HUES64 (cell line): ENCODE measurements at regions not wholly inside any gene's neighbourhood (a gene's known extent, or its start where the extent isn't known, plus 50 kb on each side); places are given as distances from the start of the nearest gene placed in this dataset.

ENCODE experiments used
- H3K27ac ChIP-seq: 2 replicates; pipeline ENCODE4 v1.7.0; 2013; ENCODE audit warnings: low read depth, low read length, inconsistent platforms
- H3K27me3 ChIP-seq: 2 replicates; pipeline ENCODE4 v1.6.1; 2013; ENCODE audit warnings: mild to moderate bottlenecking, low read length; ENCODE audit not compliant: insufficient read depth
- H3K36me3 ChIP-seq: 2 replicates; pipeline ENCODE4 v1.6.1; 2013; ENCODE audit warnings: mild to moderate bottlenecking, low read length; ENCODE audit not compliant: insufficient read depth
- H3K4me1 ChIP-seq: 2 replicates; pipeline ENCODE4 v1.6.1; 2013; ENCODE audit warnings: mild to moderate bottlenecking, low read length, moderate library complexity; ENCODE audit not compliant: insufficient read depth
- H3K4me3 ChIP-seq: 2 replicates; pipeline ENCODE4 v1.5.1; 2013; ENCODE audit warnings: mild to moderate bottlenecking, low read length, moderate library complexity
- H3K9ac ChIP-seq: 2 replicates; pipeline ENCODE4 v1.6.1; 2013; ENCODE audit warnings: mild to moderate bottlenecking, low read depth, low read length
- H3K9me3 ChIP-seq: 2 replicates; pipeline ENCODE4 v1.6.1; 2013; ENCODE audit warnings: low read depth, low read length; ENCODE audit not compliant: insufficient read depth
- WGBS: fragments of 150-250, 120-280 bp; methylation state at CpG from one replicate; pipeline ENCODE4 v1.1.7; 2013; ENCODE audit warnings: missing lambda C conversion rate; 5-methylcytosine and 5-hydroxymethylcytosine counted together

DNA sequence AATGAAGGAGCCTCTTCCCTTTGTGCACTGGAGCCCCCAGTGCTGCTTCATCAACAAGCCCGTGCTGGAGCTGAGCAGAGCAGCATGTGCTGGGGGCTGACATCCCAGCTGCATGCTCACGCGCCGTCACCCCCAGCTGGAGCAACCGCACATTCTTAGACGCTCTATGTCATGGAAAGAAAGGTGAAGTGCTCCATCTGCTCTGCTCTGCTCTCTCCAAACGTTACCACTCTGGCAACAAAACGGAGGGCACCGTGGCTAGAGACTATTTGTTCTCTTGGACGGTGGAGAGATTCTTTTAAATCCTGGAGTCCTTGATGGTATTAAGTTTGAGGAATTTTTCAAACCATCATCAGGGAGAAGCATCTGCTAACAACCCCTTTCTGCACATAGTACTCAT, 208.4 kb downstream of the C12orf75 start:
- H3K27me3 ChIP-seq = no peaks in the 10 kb centered on the region
- H3K27ac ChIP-seq = no peak overlapping the region
- no peaks in the 10 kb centered on the region for H3K36me3 ChIP-seq
- peaks cover 17% of the 10 kb centered on the region for H3K9me3 ChIP-seq
- no peaks in the 10 kb centered on the region for H3K4me1 ChIP-seq
- no peak overlapping the region for H3K9ac ChIP-seq
- H3K4me3 ChIP-seq = no peak overlapping the region
- 95% methylated on average over 10 of the region's 10 CpGs for WGBS

DNA sequence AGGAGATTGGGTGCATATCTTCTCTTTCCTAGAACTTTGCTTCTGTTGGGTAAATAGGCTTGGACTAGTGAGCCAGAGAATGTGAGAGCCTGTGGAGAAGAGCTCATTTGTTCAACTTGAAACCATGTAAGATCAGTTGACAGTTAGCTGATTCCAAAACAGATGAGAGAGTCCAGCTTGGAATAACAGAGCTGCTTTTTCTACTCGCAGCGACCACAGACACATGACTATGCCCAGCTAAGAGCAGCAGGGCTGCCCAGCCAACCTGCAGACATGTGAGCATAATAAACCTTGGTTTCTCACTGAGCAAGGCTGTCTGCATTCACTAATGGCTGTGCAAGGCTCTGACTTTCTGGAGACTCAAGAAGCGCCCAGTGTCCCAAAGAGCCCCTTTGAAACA, 209.2 kb downstream of the C12orf75 start:
- Histone ChIP-seq H3K4me1 (no peaks in the 10 kb centered on the region), H3K9me3 (peaks cover 9% of the 10 kb centered on the region), H3K27ac (no peak overlapping the region), H3K27me3 (no peaks in the 10 kb centered on the region), H3K9ac (no peak overlapping the region), H3K4me3 (no peak overlapping the region), H3K36me3 (no peaks in the 10 kb centered on the region)
- WGBS = 93% methylated on average over 3 of the region's 3 CpGs

DNA sequence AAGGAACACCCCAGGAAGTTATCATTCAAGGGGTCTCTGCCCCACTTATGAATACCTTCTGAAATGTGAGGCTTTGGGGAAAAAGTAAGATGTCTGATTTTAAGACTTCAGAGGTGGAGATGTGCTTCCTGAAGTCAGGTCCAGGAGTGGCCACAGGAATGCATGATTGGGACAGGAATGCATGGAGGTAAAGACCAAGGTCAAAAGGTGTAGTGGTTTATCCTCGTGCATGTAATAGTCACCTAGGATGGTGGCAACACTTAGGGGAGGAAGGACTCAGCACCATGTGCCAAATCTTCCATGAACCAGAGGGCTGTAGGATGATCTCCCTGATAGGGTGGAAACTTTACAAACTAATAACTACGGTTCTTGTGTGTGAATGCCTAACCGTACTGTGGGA, 217.3 kb downstream of the C12orf75 start:
- Histone ChIP-seq H3K27me3 (no peaks in the 10 kb centered on the region), H3K9me3 (no peaks in the 10 kb centered on the region), H3K9ac (no peak overlapping the region), H3K4me3 (no peak overlapping the region), H3K36me3 (no peaks in the 10 kb centered on the region), H3K4me1 (no peaks in the 10 kb centered on the region), H3K27ac (no peak overlapping the region)
- 89% methylated on average over 3 of the region's 3 CpGs for WGBS

DNA sequence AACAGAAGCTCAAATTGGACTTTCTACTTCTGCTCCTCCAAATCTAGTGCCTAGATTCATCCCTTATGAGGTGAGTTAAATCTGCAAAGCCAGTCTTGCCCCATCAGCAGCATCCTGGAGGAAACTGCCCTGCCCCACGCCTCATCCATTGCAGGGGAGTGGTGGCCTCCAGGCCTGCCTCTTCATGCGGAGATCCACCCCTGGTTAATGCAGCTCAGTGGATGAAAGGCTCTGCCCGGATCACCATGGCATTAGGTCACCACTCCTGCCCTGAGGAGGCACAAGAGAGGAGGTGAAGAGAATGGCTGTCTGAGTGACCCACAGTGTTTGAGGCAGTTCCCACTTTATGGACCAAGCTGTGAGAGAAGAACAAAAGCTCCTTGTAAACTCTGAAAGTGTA, 218.1 kb downstream of the C12orf75 start:
- 98% methylated on average over 3 of the region's 3 CpGs for WGBS
- Histone ChIP-seq H3K27ac (no peak overlapping the region), H3K36me3 (no peaks in the 10 kb centered on the region), H3K9me3 (no peaks in the 10 kb centered on the region), H3K27me3 (no peaks in the 10 kb centered on the region), H3K4me3 (no peak overlapping the region), H3K9ac (no peak overlapping the region), H3K4me1 (no peaks in the 10 kb centered on the region)

DNA sequence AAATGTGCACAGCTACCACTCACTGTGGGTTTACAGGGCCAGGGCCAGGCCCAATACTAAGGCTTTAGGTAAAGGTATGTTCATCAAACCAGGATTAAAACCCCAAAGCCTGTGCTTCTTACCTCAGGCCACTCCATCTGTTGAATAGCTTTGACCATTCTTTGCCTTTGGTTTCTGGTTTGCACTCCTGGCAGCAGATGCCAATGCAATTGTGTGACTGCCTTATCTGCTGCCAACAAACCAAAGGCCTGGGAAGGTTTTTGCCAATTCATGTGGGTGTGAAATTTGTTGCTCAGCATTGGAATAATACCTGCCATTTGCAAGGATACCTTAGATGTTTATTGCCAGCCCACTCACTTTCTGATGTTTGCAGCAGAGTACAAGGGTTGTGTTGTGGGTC, 221.6 kb downstream of the C12orf75 start:
- Histone ChIP-seq H3K27me3 (no peaks in the 10 kb centered on the region), H3K36me3 (no peaks in the 10 kb centered on the region)

DNA sequence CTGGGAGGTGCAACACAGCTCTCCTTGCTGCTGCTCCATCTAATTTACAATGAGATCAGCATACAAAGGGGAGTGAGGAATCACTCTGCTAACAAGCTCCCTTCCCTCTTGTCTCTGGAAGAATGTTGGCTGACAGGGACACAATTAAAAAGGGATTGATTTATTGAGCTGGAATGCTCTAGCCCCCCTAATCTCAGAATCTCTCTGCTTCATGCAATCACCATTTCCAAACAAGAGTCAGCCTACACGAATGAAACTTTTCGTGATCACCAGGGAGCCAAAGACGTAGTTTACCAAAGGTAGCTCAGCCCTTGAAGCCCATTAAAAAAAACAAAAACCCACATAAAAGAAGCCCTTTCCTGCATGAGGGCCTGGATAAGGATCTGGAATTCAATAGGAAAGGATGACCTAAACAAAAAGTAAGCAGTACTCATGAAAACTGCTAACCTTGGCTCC, 223.8 kb downstream of the C12orf75 start:
- H3K4me3 ChIP-seq = no peak overlapping the region
- H3K27ac ChIP-seq = no peak overlapping the region; the same call in 1 of the 2 replicates
- no peaks in the 10 kb centered on the region for H3K36me3 ChIP-seq
- no peak overlapping the region for H3K9ac ChIP-seq
- H3K4me1 ChIP-seq = peaks cover 11% of the 10 kb centered on the region; the same call in 1 of the 2 replicates
- WGBS = 41% methylated on average over 3 of the region's 3 CpGs
- H3K27me3 ChIP-seq = no peaks in the 10 kb centered on the region
- H3K9me3 ChIP-seq = no peaks in the 10 kb centered on the region

More for the DNA sequence above, 221.6 kb downstream of the C12orf75 start:
- Histone ChIP-seq H3K9ac (no peak overlapping the region), H3K4me1 (peaks cover 11% of the 10 kb centered on the region; the same call in 1 of the 2 replicates), H3K9me3 (no peaks in the 10 kb centered on the region), H3K27ac (no peak overlapping the region), H3K4me3 (no peak overlapping the region)

DNA sequence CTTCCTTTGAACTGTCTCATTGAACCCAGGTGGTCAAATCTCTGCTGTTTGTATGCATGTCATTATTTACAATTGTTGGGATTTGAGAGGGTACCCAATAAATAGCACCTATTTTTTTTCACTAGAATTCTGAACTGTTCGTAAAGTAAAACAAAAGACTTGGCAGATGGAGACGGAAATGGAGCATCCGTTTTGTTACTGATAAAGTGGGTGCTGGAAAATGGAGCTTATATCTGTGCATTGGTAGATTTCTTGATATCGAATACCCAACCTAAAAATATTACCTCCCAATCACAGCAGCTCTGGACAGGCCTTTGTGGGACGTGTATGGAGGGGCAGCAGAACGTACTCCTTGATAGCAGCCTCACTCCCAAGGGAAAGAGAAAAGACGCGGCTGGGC, 224.4 kb downstream of the C12orf75 start:
- Histone ChIP-seq H3K9me3 (no peaks in the 10 kb centered on the region), H3K4me3 (no peak overlapping the region), H3K4me1 (peaks cover 11% of the 10 kb centered on the region; the same call in 1 of the 2 replicates), H3K27me3 (no peaks in the 10 kb centered on the region), H3K36me3 (no peaks in the 10 kb centered on the region), H3K27ac (no peak overlapping the region; the same call in 1 of the 2 replicates), H3K9ac (no peak overlapping the region)
- WGBS = 86% methylated on average over 5 of the region's 8 CpGs

DNA sequence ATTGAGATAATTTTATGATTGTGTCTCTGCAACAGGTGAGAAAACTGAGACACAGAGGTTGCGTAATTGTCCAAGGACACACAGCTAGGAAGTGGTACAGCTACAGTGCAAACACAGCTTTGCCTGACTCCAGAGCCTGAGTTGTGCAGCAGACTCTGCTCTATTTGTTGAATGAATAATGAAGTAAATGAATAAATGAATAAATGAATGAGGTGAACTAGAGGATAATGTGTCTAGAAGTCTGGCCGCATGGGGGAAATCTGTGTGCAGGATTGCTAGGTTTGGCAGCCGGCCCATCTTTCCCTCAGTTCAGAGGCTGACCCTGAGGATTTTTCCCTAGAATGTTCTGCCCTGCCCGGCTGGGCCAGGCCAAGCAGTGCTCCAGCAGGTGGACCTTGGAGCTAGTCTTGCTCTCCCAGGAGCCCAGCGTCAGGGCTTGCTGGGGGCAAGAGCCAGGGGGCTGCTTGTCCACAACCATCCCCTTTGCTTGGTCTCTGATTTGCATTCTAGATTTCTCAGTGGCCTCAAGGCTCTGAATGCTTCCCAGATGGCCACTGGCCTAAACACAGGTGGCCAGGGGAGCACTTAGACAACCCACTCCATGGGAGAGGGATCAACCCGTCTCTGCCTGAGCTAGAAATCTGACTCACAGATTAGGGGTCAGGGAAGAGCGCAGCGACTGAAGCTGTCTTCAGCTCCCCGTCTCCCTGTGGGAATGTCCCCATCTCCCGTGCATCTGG, 225.2 kb downstream of the C12orf75 start:
- Histone ChIP-seq H3K9me3 (no peaks in the 10 kb centered on the region), H3K9ac (no peak overlapping the region), H3K4me1 (peaks cover 11% of the 10 kb centered on the region; the same call in 1 of the 2 replicates), H3K4me3 (no peak overlapping the region), H3K27ac (no peak overlapping the region), H3K27me3 (no peaks in the 10 kb centered on the region), H3K36me3 (no peaks in the 10 kb centered on the region)
- 93% methylated on average over 10 of the region's 10 CpGs for WGBS

DNA sequence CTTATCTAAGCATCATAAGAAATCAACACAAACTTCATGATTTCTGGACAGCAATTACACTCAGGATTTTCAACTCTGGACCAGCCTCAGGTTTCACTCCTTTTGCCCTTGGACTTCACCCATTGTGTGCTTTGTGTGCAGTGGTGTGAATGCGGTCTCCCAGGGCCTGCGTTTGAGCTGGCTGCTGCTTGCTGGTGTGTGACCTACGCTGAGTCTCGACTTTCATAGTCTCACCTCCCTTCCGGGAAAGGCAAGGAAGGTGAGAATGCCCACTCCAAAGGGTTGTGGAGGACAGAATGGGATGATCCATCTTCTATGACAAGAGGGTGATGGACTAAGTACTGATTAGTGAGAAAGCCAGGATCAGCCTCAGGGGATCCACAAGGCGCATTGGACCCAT, 228.8 kb downstream of the C12orf75 start:
- Histone ChIP-seq H3K9ac (no peak overlapping the region), H3K9me3 (no peaks in the 10 kb centered on the region), H3K36me3 (no peaks in the 10 kb centered on the region), H3K27ac (no peak overlapping the region), H3K27me3 (no peaks in the 10 kb centered on the region), H3K4me3 (no peak overlapping the region), H3K4me1 (peaks cover 19% of the 10 kb centered on the region; the same call in 1 of the 2 replicates)
- 96% methylated on average over 6 of the region's 6 CpGs for WGBS

DNA sequence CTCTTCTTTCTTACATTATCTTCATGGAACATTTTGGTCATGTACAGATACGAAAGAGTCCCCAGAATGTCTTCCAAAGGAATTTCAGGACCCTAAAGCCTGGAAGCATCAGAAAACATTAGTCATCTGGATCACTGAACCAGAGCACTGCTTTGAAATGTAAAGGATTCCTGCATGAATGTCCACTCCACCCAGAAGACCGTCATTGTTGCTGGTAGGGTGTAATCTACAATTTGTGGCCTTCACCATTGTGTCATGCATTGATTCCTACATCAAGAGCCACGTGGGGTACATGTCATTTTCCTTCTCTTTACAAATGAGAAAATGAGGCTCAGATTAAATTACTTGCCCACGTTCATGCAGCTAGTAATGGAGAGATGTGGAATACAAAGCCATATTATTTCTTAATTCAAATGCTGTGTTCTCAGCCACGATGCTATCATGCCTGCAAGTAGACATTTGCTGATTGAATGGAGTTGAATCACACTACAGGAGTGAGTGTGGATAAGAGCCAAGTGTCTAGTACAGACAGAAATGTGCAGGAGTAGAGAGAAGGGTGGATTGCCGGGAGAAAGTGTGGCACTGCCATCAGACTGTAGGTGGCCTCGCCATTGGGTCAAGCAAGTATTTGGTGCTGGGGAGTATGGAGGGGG, 231.2 kb downstream of the C12orf75 start:
- H3K27ac ChIP-seq = peak overlapping the region; percentile 28; the same call in 1 of the 2 replicates
- WGBS = 73% methylated on average over 7 of the region's 7 CpGs
- no peaks in the 10 kb centered on the region for H3K27me3 ChIP-seq
- H3K9ac ChIP-seq = no peak overlapping the region
- H3K4me1 ChIP-seq = peaks cover 10% of the 10 kb centered on the region; the same call in 1 of the 2 replicates
- no peak overlapping the region for H3K4me3 ChIP-seq
- H3K9me3 ChIP-seq = no peaks in the 10 kb centered on the region
- H3K36me3 ChIP-seq = no peaks in the 10 kb centered on the region

DNA sequence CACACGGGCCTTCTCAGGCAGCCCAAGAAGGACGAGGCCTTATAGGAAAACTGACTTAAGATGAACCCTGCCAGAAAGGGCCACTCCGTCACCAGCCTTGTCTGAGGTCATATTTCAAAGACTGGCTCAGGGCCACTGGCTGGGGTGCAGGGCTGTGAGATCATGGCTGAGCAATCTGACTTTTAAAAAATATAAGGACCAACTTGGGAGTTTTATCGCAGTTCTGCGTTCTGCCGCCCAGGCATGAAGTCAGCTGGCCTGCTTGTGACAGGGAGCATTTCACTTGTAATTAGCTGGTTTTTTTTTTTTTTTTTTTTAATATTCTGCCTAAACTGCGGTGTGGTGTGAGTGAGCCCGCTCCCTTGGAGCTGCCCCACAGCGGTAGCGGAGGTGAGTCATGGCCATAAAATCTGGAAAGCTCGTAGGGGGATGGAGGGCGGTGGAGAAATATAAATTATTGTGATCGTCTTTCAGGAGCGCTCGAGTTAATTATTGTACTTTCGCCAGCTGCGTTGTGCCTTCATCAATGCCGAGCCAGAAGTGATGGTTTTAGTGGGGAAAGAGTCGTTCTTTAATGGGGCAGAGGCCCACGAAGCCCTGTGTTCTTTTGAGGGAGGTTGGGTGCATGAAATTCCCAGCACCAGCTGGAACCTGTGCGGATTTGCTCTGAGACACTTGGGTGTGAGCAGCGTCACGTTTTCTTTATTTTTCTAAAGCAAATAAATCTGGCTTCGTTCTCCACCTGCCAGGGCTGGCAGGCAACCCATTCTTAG, 231.9 kb downstream of the C12orf75 start:
- WGBS = 40% methylated on average over 24 of the region's 24 CpGs
- Histone ChIP-seq H3K27me3 (no peaks in the 10 kb centered on the region), H3K4me3 (no peak overlapping the region), H3K36me3 (no peaks in the 10 kb centered on the region), H3K4me1 (peaks cover 10% of the 10 kb centered on the region; the same call in 1 of the 2 replicates), H3K9me3 (no peaks in the 10 kb centered on the region), H3K9ac (no peak overlapping the region), H3K27ac (0 out of 2 replicates have a peak overlapping the region, but pooled peaks have one; percentile 28)
